H54 (cell line): ENCODE measurements at regions not wholly inside any gene's neighbourhood (a gene's known extent, or its start where the extent isn't known, plus 50 kb on each side); places are given as distances from the start of the nearest gene placed in this dataset.

Experiments
- DNase-seq: peaks from one replicate; pipeline ENCODE4 v3.0.0; 2011; ENCODE audit warnings: low spot score, mixed read lengths; ENCODE audit not compliant: insufficient read length
- FAIRE-seq: peaks from 3 replicates; lab custom pipeline; 2011; peaks lifted over from hg19 to GRCh38; lab: Jason Lieb, UNC
- POLR2A ChIP-seq: IDR thresholded peaks from 2 replicates; pipeline ENCODE4 v1.6.1; 2011; ENCODE audit warnings: low read depth, mild to moderate bottlenecking, low read length

GRCh38 chr3:187916072-187916471 lies 170.8 kb upstream of the BCL6 start:
- no peak for FAIRE-seq
- TF ChIP-seq POLR2A, result no peak
- DNase-seq, result no peak

GRCh38 chr3:187918081-187918644 lies 172.9 kb upstream of the BCL6 start:
- FAIRE-seq, result no peak
- no peak for DNase-seq
- no peak for TF ChIP-seq POLR2A

DNA sequence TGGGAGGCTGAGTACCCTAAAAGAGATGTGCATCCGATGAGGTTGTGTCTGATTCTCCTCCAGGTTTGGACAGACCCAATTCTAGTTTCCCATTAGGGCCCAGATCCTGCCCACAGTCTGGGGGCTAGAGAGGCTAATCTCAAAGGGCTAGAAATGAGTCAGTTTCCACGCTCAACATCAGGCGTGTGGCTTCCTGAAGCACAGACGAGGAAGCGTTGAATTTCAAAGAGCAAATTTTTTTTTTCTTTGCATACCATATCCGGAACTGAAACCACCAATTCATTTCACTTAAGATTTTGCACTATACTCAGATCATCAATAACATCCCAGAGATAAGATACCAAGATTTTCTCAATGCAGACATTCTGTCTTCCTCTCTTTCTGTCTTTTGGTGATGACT lies 173.8 kb upstream of the BCL6 start:
- DNase-seq (no peak), FAIRE-seq (no peak)
- TF ChIP-seq POLR2A, result no peak

DNA sequence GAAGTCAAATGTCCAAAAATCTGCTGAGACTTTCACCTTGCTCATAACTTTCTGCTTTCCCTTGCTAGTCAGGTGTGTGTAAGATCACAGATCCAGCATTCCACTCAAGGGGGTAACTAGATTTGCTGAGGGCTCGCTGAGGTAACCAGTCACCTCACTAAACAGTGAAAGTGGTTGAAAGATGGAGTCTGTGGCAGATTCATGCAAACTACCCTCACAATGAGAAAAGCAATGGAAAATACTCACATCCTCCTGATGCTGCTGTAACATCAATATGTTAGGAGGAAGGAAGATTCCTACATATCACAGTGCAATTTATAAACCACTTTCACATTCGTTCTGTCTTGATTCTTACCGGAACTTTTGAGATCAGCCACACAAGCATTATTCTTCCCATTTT lies 174.3 kb upstream of the BCL6 start:
- no peak for TF ChIP-seq POLR2A
- DNase-seq (no peak), FAIRE-seq (no peak)

DNA sequence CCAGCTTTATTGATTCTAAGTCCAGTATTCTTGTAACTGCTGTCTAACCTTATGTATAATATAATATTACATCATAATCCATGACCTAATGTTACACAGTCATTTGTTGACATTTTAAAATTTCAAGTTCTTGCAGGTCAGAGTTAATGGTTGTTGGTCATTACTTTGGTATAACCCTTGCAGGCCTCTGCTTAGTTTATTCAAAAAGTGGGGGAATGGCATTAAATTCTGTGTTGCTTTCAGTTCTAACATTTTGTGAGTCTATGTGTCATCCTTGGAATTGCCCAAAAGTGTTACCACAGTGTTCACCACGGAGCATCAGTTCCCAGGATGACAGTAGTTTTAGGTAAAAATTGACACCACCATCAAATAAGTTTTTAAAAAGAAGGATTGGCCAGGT lies 174.8 kb upstream of the BCL6 start:
- no peak for DNase-seq
- TF ChIP-seq POLR2A, result no peak
- FAIRE-seq, result no peak

GRCh38 chr3:187920913-187921312 lies 175.6 kb upstream of the BCL6 start:
- no peak for TF ChIP-seq POLR2A
- DNase-seq (no peak), FAIRE-seq (no peak)

- DNase-seq (no peak), FAIRE-seq (no peak)
- TF ChIP-seq POLR2A, result no peak
Observed at GRCh38 chr3:187921391-187922074, 176.3 kb upstream of the BCL6 start.

DNA sequence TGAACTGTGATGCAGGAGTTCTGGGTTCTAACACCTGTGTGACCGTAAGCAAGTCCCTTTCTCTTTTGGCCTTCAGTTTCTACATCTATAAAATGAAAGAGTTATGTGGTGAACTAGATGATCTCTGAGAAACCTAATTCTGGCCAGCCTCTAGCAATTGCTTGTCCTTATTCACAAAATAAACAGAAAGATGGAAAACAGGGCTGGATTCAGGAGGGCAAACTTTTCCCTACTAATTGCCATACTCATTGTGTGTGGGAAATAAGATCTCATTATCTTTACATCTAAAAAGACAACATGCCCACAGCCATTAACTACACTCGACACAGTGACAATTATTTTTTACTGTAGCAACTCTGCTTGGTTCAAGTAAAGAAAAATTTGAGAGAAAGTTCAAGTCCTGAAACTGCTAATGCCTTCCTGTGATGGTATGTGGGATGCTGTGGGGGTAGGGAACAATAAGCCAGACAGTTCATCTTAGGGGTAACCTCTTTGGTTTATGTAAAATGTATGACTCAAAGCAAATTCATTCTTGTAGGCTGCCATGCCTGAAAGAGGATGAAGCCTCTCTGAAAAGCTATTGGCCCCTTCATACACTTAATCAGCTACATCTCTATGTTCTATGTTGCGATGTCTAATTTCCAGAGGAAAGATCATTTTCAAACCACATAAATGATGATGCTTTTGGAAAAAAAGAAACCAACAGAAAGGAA lies 177.6 kb upstream of the BCL6 start:
- peak; percentile 6 for FAIRE-seq
- no peak for DNase-seq
- no peak for TF ChIP-seq POLR2A

- no peak for FAIRE-seq
- TF ChIP-seq POLR2A, result no peak
- DNase-seq, result no peak
Observed at GRCh38 chr3:187924651-187925050, 179.4 kb upstream of the BCL6 start.

- FAIRE-seq (no peak), DNase-seq (no peak)
- TF ChIP-seq POLR2A, result no peak
Observed at GRCh38 chr3:187925326-187925725, 180.1 kb upstream of the BCL6 start.

- FAIRE-seq (no peak), DNase-seq (no peak)
- TF ChIP-seq POLR2A, result no peak
Observed at GRCh38 chr3:187926620-187927019, 181.4 kb upstream of the BCL6 start.

GRCh38 chr3:187927565-187927964 lies 182.3 kb upstream of the BCL6 start:
- FAIRE-seq (no peak), DNase-seq (no peak)
- TF ChIP-seq POLR2A, result no peak

- TF ChIP-seq POLR2A, result no peak
- no peak for FAIRE-seq
- no peak for DNase-seq
Observed at GRCh38 chr3:187929112-187929816, 184.0 kb upstream of the BCL6 start.

DNA sequence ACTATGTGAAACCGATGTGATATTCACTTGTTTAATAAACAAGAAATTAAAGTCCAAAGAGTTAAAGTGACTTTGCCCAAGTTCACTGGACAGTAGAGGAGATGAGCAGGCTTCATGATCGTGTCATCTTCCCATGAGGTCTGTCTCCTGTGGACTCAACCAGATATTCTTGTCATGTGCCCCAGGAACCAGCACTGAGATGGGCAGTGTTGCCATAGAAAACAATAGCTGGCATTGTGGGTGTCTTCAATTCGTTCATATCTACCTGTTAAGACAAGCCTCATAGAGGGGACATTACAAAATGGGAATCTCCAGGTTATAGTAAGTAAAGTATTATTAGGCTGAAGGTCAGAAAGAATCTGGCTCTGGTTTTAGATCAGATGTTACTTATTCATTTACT lies 184.8 kb upstream of the BCL6 start:
- DNase-seq (no peak), FAIRE-seq (no peak)
- TF ChIP-seq POLR2A, result no peak

DNA sequence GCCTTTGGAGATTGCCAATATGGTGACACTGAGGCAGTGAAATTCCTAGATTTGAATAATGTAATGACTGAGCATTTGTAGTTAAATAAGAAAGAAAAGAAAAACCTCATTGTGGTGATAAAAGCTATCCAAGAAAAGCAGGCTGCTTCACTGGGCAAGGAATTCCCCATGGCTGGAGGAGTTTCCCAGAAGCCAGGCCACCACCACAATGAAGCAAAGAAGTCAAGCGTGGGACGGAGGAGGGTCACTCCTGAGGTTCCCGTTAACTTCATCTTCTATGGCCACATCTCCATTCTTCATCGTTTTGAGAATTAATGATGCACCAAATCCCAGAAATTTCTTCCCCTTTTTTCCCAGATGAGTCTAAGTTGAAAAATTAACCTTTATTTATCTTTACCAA lies 185.8 kb upstream of the BCL6 start:
- no peak for DNase-seq
- no peak for TF ChIP-seq POLR2A
- no peak for FAIRE-seq
